Activated naive CD8-positive, alpha-beta T cell treated with anti-CD3 and anti-CD28 coated beads for 36 hours (primary cell): ENCODE measurements at regions not wholly inside any gene's neighbourhood (a gene's known extent, or its start where the extent isn't known, plus 50 kb on each side); places are given as distances from the start of the nearest gene placed in this dataset.
"Not testable (repeated sequence)": the region's sequence is repeated elsewhere in the genome, so short reads cannot be mapped to it uniquely, and the experiment has no call there.

Experiments
- DNase-seq: peaks from one replicate; pipeline ENCODE4 v3.0.0; 2021
- H3K27ac Mint-ChIP-seq: one replicate; pipeline ENCODE4 v1.8.0; 2022; ENCODE audit warnings: mild to moderate bottlenecking, moderate library complexity, mixed read lengths
- H3K27me3 Mint-ChIP-seq: one replicate; pipeline ENCODE4 v1.8.0; 2022; ENCODE audit warnings: mild to moderate bottlenecking, mixed read lengths
- H3K36me3 Mint-ChIP-seq: one replicate; pipeline ENCODE4 v1.8.0; 2021; ENCODE audit warnings: mild to moderate bottlenecking, mixed read lengths
- H3K4me1 Mint-ChIP-seq: one replicate; pipeline ENCODE4 v1.8.0; 2021; ENCODE audit warnings: mixed read lengths
- H3K4me3 Mint-ChIP-seq: one replicate; pipeline ENCODE4 v1.8.0; 2022; ENCODE audit warnings: mild to moderate bottlenecking, moderate library complexity, mixed read lengths
- H3K9me3 Mint-ChIP-seq: one replicate; pipeline ENCODE4 v1.8.0; 2022; ENCODE audit warnings: mixed read lengths

- no peak overlapping the region for H3K4me3 Mint-ChIP-seq
- DNase-seq = no peak
- H3K27me3 Mint-ChIP-seq = peaks cover 23% of the 10 kb centered on the region
- H3K27ac Mint-ChIP-seq = no peak overlapping the region
- no peaks in the 10 kb centered on the region for H3K4me1 Mint-ChIP-seq
- no peaks in the 10 kb centered on the region for H3K36me3 Mint-ChIP-seq
- no peaks in the 10 kb centered on the region for H3K9me3 Mint-ChIP-seq
Observed at GRCh38 chr4:101647710-101648034, 142.9 kb upstream of the BANK1 start.

- Mint-ChIP-seq H3K27me3 (peaks cover 17% of the 10 kb centered on the region), H3K36me3 (no peaks in the 10 kb centered on the region), H3K27ac (no peak overlapping the region), H3K4me1 (no peaks in the 10 kb centered on the region), H3K4me3 (no peak overlapping the region), H3K9me3 (no peaks in the 10 kb centered on the region)
- DNase-seq = no peak
Observed at GRCh38 chr4:101644516-101644915, 146.0 kb upstream of the BANK1 start.

GRCh38 chr4:101643186-101643837, 147.2 kb upstream of the BANK1 start:
- Mint-ChIP-seq H3K4me3 (no peak overlapping the region), H3K9me3 (no peaks in the 10 kb centered on the region), H3K36me3 (no peaks in the 10 kb centered on the region), H3K27ac (no peak overlapping the region), H3K4me1 (no peaks in the 10 kb centered on the region), H3K27me3 (peaks cover 14% of the 10 kb centered on the region)
- no peak for DNase-seq

GRCh38 chr4:101632766-101633165, 157.8 kb upstream of the BANK1 start:
- H3K4me1 Mint-ChIP-seq, H3K27ac Mint-ChIP-seq, DNase-seq, H3K36me3 Mint-ChIP-seq, H3K9me3 Mint-ChIP-seq, H3K4me3 Mint-ChIP-seq: not testable (repeated sequence)
- peaks cover 12% of the 10 kb centered on the region for H3K27me3 Mint-ChIP-seq

- Mint-ChIP-seq H3K4me1 (no peaks in the 10 kb centered on the region), H3K36me3 (no peaks in the 10 kb centered on the region), H3K27me3 (peaks cover 15% of the 10 kb centered on the region), H3K27ac (no peak overlapping the region), H3K9me3 (peaks cover 2% of the 10 kb centered on the region), H3K4me3 (no peak overlapping the region)
- DNase-seq = no peak
Observed at GRCh38 chr4:101630319-101630986, 160.1 kb upstream of the BANK1 start.

- no peaks in the 10 kb centered on the region for H3K36me3 Mint-ChIP-seq
- no peaks in the 10 kb centered on the region for H3K27me3 Mint-ChIP-seq
- H3K27ac Mint-ChIP-seq = no peak overlapping the region
- H3K4me3 Mint-ChIP-seq = no peak overlapping the region
- H3K4me1 Mint-ChIP-seq = peaks cover 6% of the 10 kb centered on the region
- no peaks in the 10 kb centered on the region for H3K9me3 Mint-ChIP-seq
- DNase-seq = no peak
Observed at GRCh38 chr4:101621120-101621519, 169.4 kb upstream of the BANK1 start.

- Mint-ChIP-seq H3K9me3 (no peaks in the 10 kb centered on the region), H3K27ac (no peak overlapping the region), H3K36me3 (no peaks in the 10 kb centered on the region), H3K27me3 (no peaks in the 10 kb centered on the region), H3K4me1 (no peaks in the 10 kb centered on the region), H3K4me3 (no peak overlapping the region)
- DNase-seq = no peak
Observed at GRCh38 chr4:101615652-101616051, 174.9 kb upstream of the BANK1 start.

- DNase-seq = not testable (repeated sequence)
Observed at GRCh38 chr4:101606989-101607388, 183.5 kb upstream of the BANK1 start.

GRCh38 chr4:101604976-101605375, 185.6 kb upstream of the BANK1 start:
- Mint-ChIP-seq H3K36me3 (no peaks in the 10 kb centered on the region), H3K9me3 (peaks cover 7% of the 10 kb centered on the region), H3K4me1 (peaks cover 1% of the 10 kb centered on the region), H3K27ac (no peak overlapping the region), H3K27me3 (no peaks in the 10 kb centered on the region), H3K4me3 (no peak overlapping the region)
- no peak for DNase-seq

More at GRCh38 chr4:101606989-101607388, 183.5 kb upstream of the BANK1 start:
- not testable (repeated sequence) for H3K27me3 Mint-ChIP-seq, H3K4me1 Mint-ChIP-seq, H3K36me3 Mint-ChIP-seq, H3K4me3 Mint-ChIP-seq, H3K9me3 Mint-ChIP-seq, H3K27ac Mint-ChIP-seq

GRCh38 chr4:101600287-101600686, 190.2 kb upstream of the BANK1 start:
- Mint-ChIP-seq H3K4me1 (peaks cover 5% of the 10 kb centered on the region), H3K4me3 (no peak overlapping the region), H3K9me3 (no peaks in the 10 kb centered on the region), H3K27me3 (no peaks in the 10 kb centered on the region), H3K36me3 (no peaks in the 10 kb centered on the region), H3K27ac (no peak overlapping the region)
- DNase-seq = no peak

- Mint-ChIP-seq H3K36me3 (no peaks in the 10 kb centered on the region), H3K4me3 (no peak overlapping the region), H3K9me3 (no peaks in the 10 kb centered on the region), H3K4me1 (peaks cover 5% of the 10 kb centered on the region), H3K27me3 (no peaks in the 10 kb centered on the region), H3K27ac (no peak overlapping the region)
- no peak for DNase-seq
Observed at GRCh38 chr4:101599620-101600019, 190.9 kb upstream of the BANK1 start.

- Mint-ChIP-seq H3K4me3 (no peak overlapping the region), H3K27ac (no peak overlapping the region), H3K36me3 (no peaks in the 10 kb centered on the region), H3K4me1 (peaks cover 5% of the 10 kb centered on the region), H3K27me3 (no peaks in the 10 kb centered on the region), H3K9me3 (no peaks in the 10 kb centered on the region)
- DNase-seq = no peak
Observed at GRCh38 chr4:101596781-101597552, 193.6 kb upstream of the BANK1 start.

GRCh38 chr4:101594588-101594987, 195.9 kb upstream of the BANK1 start:
- DNase-seq = no peak
- Mint-ChIP-seq H3K9me3 (no peaks in the 10 kb centered on the region), H3K4me3 (no peak overlapping the region), H3K4me1 (peaks cover 2% of the 10 kb centered on the region), H3K27me3 (no peaks in the 10 kb centered on the region), H3K36me3 (no peaks in the 10 kb centered on the region), H3K27ac (no peak overlapping the region)

GRCh38 chr4:101593666-101594065, 196.9 kb upstream of the BANK1 start:
- no peak for DNase-seq
- peaks cover 2% of the 10 kb centered on the region for H3K4me1 Mint-ChIP-seq
- H3K9me3 Mint-ChIP-seq = no peaks in the 10 kb centered on the region
- no peak overlapping the region for H3K4me3 Mint-ChIP-seq
- H3K36me3 Mint-ChIP-seq = no peaks in the 10 kb centered on the region
- H3K27ac Mint-ChIP-seq = no peak overlapping the region
- no peaks in the 10 kb centered on the region for H3K27me3 Mint-ChIP-seq

GRCh38 chr4:101584306-101584705, 206.2 kb upstream of the BANK1 start:
- Mint-ChIP-seq H3K36me3 (peaks cover 5% of the 10 kb centered on the region), H3K4me1 (no peaks in the 10 kb centered on the region), H3K27me3 (peaks cover 19% of the 10 kb centered on the region), H3K9me3 (peaks cover 19% of the 10 kb centered on the region), H3K4me3 (no peak overlapping the region), H3K27ac (no peak overlapping the region)
- DNase-seq = no peak

- Mint-ChIP-seq H3K36me3 (no peaks in the 10 kb centered on the region), H3K4me3 (no peak overlapping the region), H3K27me3 (peaks cover 11% of the 10 kb centered on the region), H3K27ac (no peak overlapping the region), H3K9me3 (peaks cover 13% of the 10 kb centered on the region), H3K4me1 (no peaks in the 10 kb centered on the region)
- DNase-seq = no peak
Observed at GRCh38 chr4:101563126-101563525, 215.8 kb upstream of the PPP3CA start.
